IMR-90 (cell line): ENCODE measurements at regions not wholly inside any gene's neighbourhood (a gene's known extent, or its start where the extent isn't known, plus 50 kb on each side); places are given as distances from the start of the nearest gene placed in this dataset.

Experiments
- ATAC-seq: fragments of 200-7000 bp; cut with Tn5 transposase; 2 replicates; pipeline ENCODE4 v1.9.1; 2020; ENCODE audit warnings: low read depth, mild to moderate bottlenecking, moderate library complexity
- BruUV-seq: library from RNA; stranded (reverse); fragments of 400-500 nt; replicated peaks from 2 replicates; lab custom pipeline; 2021; lab: Mats Ljungman, UMichigan
- CTCF ChIA-PET: fragments of 300-600 bp; formaldehyde crosslinking; extraction: SDS; loops from one replicate; lab custom pipeline; 2021; ENCODE audit warnings: antibody characterized with exemption; lab: Yijun Ruan, JAX
- POLR2A ChIA-PET: fragments of 300-600 bp; sonication (Branson Sonifier 250); formaldehyde crosslinking; loops from one replicate; lab custom pipeline; 2022; ENCODE audit warnings: antibody characterized with exemption; ENCODE audit not compliant: unreplicated experiment; lab: Charles Lee
- DNase-seq: peaks from one replicate; pipeline ENCODE4 v3.0.0; 2013
- H2AFZ ChIP-seq: replicated peaks from 2 replicates; pipeline ENCODE3; 2013; ENCODE audit warnings: low read length, mild to moderate bottlenecking; ENCODE audit not compliant: poor library complexity
- H2AK5ac ChIP-seq: 2 replicates; pipeline ENCODE4 v1.6.1; 2013; ENCODE audit warnings: low read depth, low read length, inconsistent platforms
- H2AK9ac ChIP-seq: replicated peaks from 2 replicates; pipeline ENCODE3; 2013; ENCODE audit warnings: mild to moderate bottlenecking, low read depth, low read length, moderate library complexity; ENCODE audit not compliant: poor library complexity
- H2BK120ac ChIP-seq: 2 replicates; pipeline ENCODE4 v1.6.1; 2013; ENCODE audit warnings: low read depth, low read length, inconsistent platforms
- H2BK15ac ChIP-seq: 3 replicates; pipeline ENCODE4 v1.6.1; 2013; ENCODE audit warnings: low read depth, low read length, inconsistent platforms
- H2BK20ac ChIP-seq: 2 replicates; pipeline ENCODE4 v1.6.1; 2013; ENCODE audit warnings: low read depth, mild to moderate bottlenecking, inconsistent platforms, low read length, moderate library complexity
- H2BK5ac ChIP-seq: 2 replicates; pipeline ENCODE4 v1.6.1; 2013; ENCODE audit warnings: mild to moderate bottlenecking, low read depth, low read length, inconsistent platforms; ENCODE audit not compliant: poor library complexity, severe bottlenecking
- H3K14ac ChIP-seq: replicated peaks from 2 replicates; pipeline ENCODE4 v1.6.1; 2013; ENCODE audit warnings: low read depth, low read length, inconsistent platforms
- H3K18ac ChIP-seq: 2 replicates; pipeline ENCODE4 v1.6.1; 2013; ENCODE audit warnings: low read depth, low read length, control low read depth
- H3K23ac ChIP-seq: 2 replicates; pipeline ENCODE4 v1.6.1; 2013; ENCODE audit warnings: low read depth, low read length, inconsistent platforms
- H3K27ac ChIP-seq: 2 replicates; pipeline ENCODE4 v1.5.1; 2013; ENCODE audit warnings: mild to moderate bottlenecking, control low read depth, low read length; ENCODE audit not compliant: insufficient read depth
- H3K27me3 ChIP-seq: 2 replicates; pipeline ENCODE4 v1.6.1; 2013; ENCODE audit warnings: low read length; ENCODE audit not compliant: control insufficient read depth, insufficient read depth
- H3K36me3 ChIP-seq: 2 replicates; pipeline ENCODE4 v1.6.1; 2013; ENCODE audit warnings: low read length, mixed read lengths; ENCODE audit not compliant: control insufficient read depth, insufficient read depth
- H3K4ac ChIP-seq: 2 replicates; pipeline ENCODE4 v1.6.1; 2013; ENCODE audit warnings: low read depth, low read length, inconsistent platforms
- H3K4me1 ChIP-seq: 2 replicates; pipeline ENCODE4 v1.6.1; 2013; ENCODE audit warnings: low read length, mixed read lengths; ENCODE audit not compliant: control insufficient read depth, insufficient read depth
- H3K4me2 ChIP-seq: 2 replicates; pipeline ENCODE4 v1.6.1; 2013; ENCODE audit warnings: low read depth, mild to moderate bottlenecking, control low read depth, low read length, moderate library complexity
- H3K4me3 ChIP-seq: 2 replicates; pipeline ENCODE4 v1.5.1; 2013; ENCODE audit warnings: low read depth, mild to moderate bottlenecking, control low read depth, low read length, moderate library complexity; ENCODE audit not compliant: insufficient read depth
- H3K56ac ChIP-seq: 2 replicates; pipeline ENCODE4 v1.6.1; 2013; ENCODE audit warnings: low read length, inconsistent platforms; ENCODE audit not compliant: insufficient read depth; ENCODE audit errors: extremely low read depth
- H3K79me1 ChIP-seq, 2 experiments: 2 replicates each; pipeline ENCODE4 v1.6.1; 2013; ENCODE audit warnings: low read length in 2 of 2, inconsistent platforms in 1 of 2, low read depth in 1 of 2
- H3K9ac ChIP-seq: 2 replicates; pipeline ENCODE4 v1.6.1; 2013; ENCODE audit warnings: low read depth, low read length, control low read depth
- H3K9me1 ChIP-seq: 2 replicates; pipeline ENCODE4 v1.6.1; 2013; ENCODE audit warnings: low read length, inconsistent platforms; ENCODE audit not compliant: insufficient read depth
- H3K9me3 ChIP-seq: 2 replicates; pipeline ENCODE4 v1.6.1; 2013; ENCODE audit warnings: low read length; ENCODE audit not compliant: control insufficient read depth, insufficient read depth
- H4K20me1 ChIP-seq: 2 replicates; pipeline ENCODE4 v1.6.1; 2013; ENCODE audit warnings: low read length, inconsistent platforms; ENCODE audit not compliant: insufficient read depth
- H4K5ac ChIP-seq: 2 replicates; pipeline ENCODE4 v1.6.1; 2013; ENCODE audit warnings: mild to moderate bottlenecking, low read depth, low read length, control low read depth
- H4K8ac ChIP-seq, 2 experiments: 2 replicates each; pipeline ENCODE4 v1.6.1; 2013; ENCODE audit warnings: low read depth in 2 of 2, low read length in 2 of 2, control low read depth in 1 of 2, inconsistent platforms in 1 of 2
- H4K91ac ChIP-seq: 2 replicates; pipeline ENCODE4 v1.6.1; 2013; ENCODE audit warnings: low read depth, low read length, inconsistent platforms; ENCODE audit not compliant: insufficient read depth
- ELK1 ChIP-seq: fragments of 150-350 bp; IDR thresholded peaks from 2 replicates; pipeline ENCODE4 v1.6.1; 2016; ENCODE audit warnings: low read depth, mild to moderate bottlenecking, low read length, moderate library complexity, borderline replicate concordance
- SMC3 ChIP-seq: fragments of 150-350 bp; IDR thresholded peaks from 2 replicates; pipeline ENCODE4 v1.6.1; 2016; ENCODE audit warnings: low read depth, mild to moderate bottlenecking, antibody characterized with exemption, low read length, moderate library complexity
- WGBS, 2 experiments: methylation state at CpG; one replicate each; pipeline versions ENCODE4 v1.1.5 to v1.1.7; 2013; ENCODE audit warnings: missing lambda C conversion rate in 2 of 2; ENCODE audit not compliant: insufficient read length in 1 of 2; ENCODE audit errors: extremely low coverage in 2 of 2; 5-methylcytosine and 5-hydroxymethylcytosine counted together
- dilution Hi-C: fragments of 300-500 bp; cut with HindIII; formaldehyde crosslinking; loops from one replicate; pipeline ENCODE4 v1.14.3; 2018; ENCODE audit warnings: low sequenced_read_pairs; ENCODE audit not compliant: unreplicated experiment
- in situ Hi-C: fragments of 300-500 bp; cut with MboI; formaldehyde crosslinking; loops from 3 replicates; pipeline ENCODE4 v1.14.3; 2019; ENCODE audit warnings: low sequenced_read_pairs, inconsistent platforms, mixed read lengths
- intact Hi-C: fragments of 100-400 bp; cut with micrococcal nuclease; formaldehyde crosslinking; loops from 2 replicates; pipeline ENCODE4 v1.10.0; 2022

GRCh38 chrX:117002981-117003380 is 540.2 kb upstream of the CT83 start:
- in situ Hi-C loops, result no loop called here
- H2BK5ac ChIP-seq, result no peak overlapping the region
- H4K8ac ChIP-seq, result no peak overlapping the region
- dilution Hi-C loops, result no loop called here
- H3K9me3 ChIP-seq, result no peaks in the 10 kb centered on the region
- no peak overlapping the region for H2BK20ac ChIP-seq
- no TSS peak for BruUV-seq
- TF ChIP-seq SMC3 (no peak), ELK1 (no peak)
- H3K14ac ChIP-seq, result no peak overlapping the region
- H3K23ac ChIP-seq, result no peak overlapping the region
- H3K27me3 ChIP-seq, result no peaks in the 10 kb centered on the region
- H3K4ac ChIP-seq, result no peak overlapping the region
- H2BK15ac ChIP-seq, result no peak overlapping the region
- H3K4me1 ChIP-seq, result no peaks in the 10 kb centered on the region
- no peak overlapping the region for H3K27ac ChIP-seq
- no peak overlapping the region for H3K18ac ChIP-seq
- no peak overlapping the region for H3K4me3 ChIP-seq
- DNase-seq, result no peak
- CTCF ChIA-PET, result no interaction called here
- intact Hi-C loops, result no loop called here
- H3K36me3 ChIP-seq, result no peaks in the 10 kb centered on the region
- H3K4me2 ChIP-seq, result no peak overlapping the region
- no peaks in the 10 kb centered on the region for H4K20me1 ChIP-seq
- H3K9me1 ChIP-seq, result no peaks in the 10 kb centered on the region
- H4K5ac ChIP-seq, result no peak overlapping the region
- no peak overlapping the region for H2AFZ ChIP-seq
- H4K91ac ChIP-seq, result no peak overlapping the region
- no peaks in the 10 kb centered on the region for H3K79me1 ChIP-seq
- no CpG with 5 or more reads among the region's 3 CpGs for WGBS, 2 experiments
- no peak overlapping the region for H3K56ac ChIP-seq
- POLR2A ChIA-PET, result no interaction called here
- H2AK9ac ChIP-seq, result no peak overlapping the region
- H3K9ac ChIP-seq, result no peak overlapping the region
- ATAC-seq, result no peak
- H2BK120ac ChIP-seq, result no peak overlapping the region
- H2AK5ac ChIP-seq, result no peak overlapping the region
